H1 (cell line): ENCODE measurements at regions not wholly inside any gene's neighbourhood (a gene's known extent, or its start where the extent isn't known, plus 50 kb on each side); places are given as distances from the start of the nearest gene placed in this dataset.

Experiments used
- BACH1 ChIP-seq: IDR thresholded peaks from 2 replicates; pipeline ENCODE4 v1.6.1; 2012; ENCODE audit warnings: low read length, improper control_type of control experiment
- CREB1 ChIP-seq: IDR thresholded peaks from 2 replicates; pipeline ENCODE4 v1.6.1; 2012; ENCODE audit warnings: inconsistent platforms
- EP300 ChIP-seq, 2 experiments: IDR thresholded peaks; 1 replicate in 1 of 2; 2 replicates in 1 of 2; pipeline ENCODE4 v1.6.1; 2011 to 2012; ENCODE audit warnings: low read depth in 2 of 2, low read length in 2 of 2, mild to moderate bottlenecking in 2 of 2, borderline replicate concordance in 1 of 2, inconsistent platforms in 1 of 2, moderate library complexity in 1 of 2
- EZH2 ChIP-seq: fragments of 200-600 bp; sonication (generic); IDR thresholded peaks from 2 replicates; pipeline ENCODE4 v1.7.1; 2012; ENCODE audit warnings: low read depth, mild to moderate bottlenecking, moderate library complexity, low read length, inconsistent platforms; ENCODE audit not compliant: severe bottlenecking
- POLR2A ChIP-seq, 2 experiments: IDR thresholded peaks; 1 replicate in 1 of 2; 2 replicates in 1 of 2; pipeline ENCODE4 v1.6.1; 2011; ENCODE audit warnings: low read depth in 2 of 2, low read length in 2 of 2, mild to moderate bottlenecking in 2 of 2; ENCODE audit errors: control extremely low read depth in 1 of 2
- POLR2AphosphoS5 ChIP-seq: IDR thresholded peaks from 2 replicates; pipeline ENCODE4 v1.6.1; 2011; ENCODE audit warnings: low read depth, low read length
- SIN3A ChIP-seq, 2 experiments: IDR thresholded peaks in 1 of 2; conservative IDR thresholded peaks in 1 of 2; 2 replicates each; pipeline ENCODE4 v1.6.1; 2011 to 2012; ENCODE audit warnings: low read length in 2 of 2, improper control_type of control experiment in 1 of 2, low read depth in 1 of 2, mild to moderate bottlenecking in 1 of 2
- SUZ12 ChIP-seq: fragments of 200-600 bp; sonication (generic); IDR thresholded peaks from 2 replicates; pipeline ENCODE4 v1.6.1; 2012; ENCODE audit warnings: mild to moderate bottlenecking, inconsistent platforms, low read length, moderate library complexity, mixed read lengths
- TAF1 ChIP-seq: IDR thresholded peaks from 2 replicates; pipeline ENCODE4 v1.6.1; 2011; ENCODE audit warnings: mild to moderate bottlenecking, low read depth, low read length
- TF ChIP-seq, protein P1 (sequence below), 3 experiments: IDR thresholded peaks; 1 replicate in 2 of 3; 2 replicates in 1 of 3; pipeline versions ENCODE4 v1.5.1 to v1.6.1; 2011; ENCODE audit warnings: low read length in 3 of 3, mild to moderate bottlenecking in 3 of 3, inconsistent platforms in 2 of 3, low read depth in 1 of 3, moderate library complexity in 1 of 3; ENCODE audit not compliant: insufficient read depth in 1 of 3; ENCODE audit errors: control extremely low read depth in 1 of 3

DNA sequence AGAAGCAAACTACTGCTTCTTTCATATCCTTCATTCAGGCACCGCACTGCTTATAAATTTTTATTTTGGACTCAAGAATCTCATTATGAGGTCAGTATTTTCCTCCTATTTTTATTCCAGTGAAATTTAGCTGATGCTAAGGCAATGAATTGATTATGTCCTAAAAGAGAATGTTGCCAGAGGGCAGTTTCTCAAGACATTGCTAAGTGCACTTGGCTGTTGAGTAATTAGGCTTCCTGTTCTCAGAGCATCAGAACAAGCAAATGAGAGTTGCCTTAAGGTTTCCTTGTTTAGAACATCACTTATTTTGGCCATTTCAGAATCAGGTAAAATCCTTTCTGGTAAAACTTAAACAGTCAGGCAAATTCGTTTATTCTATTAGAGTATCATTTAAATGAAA is 548.6 kb upstream of the ZEB2 start:
- TF ChIP-seq POLR2A (IDR thresholded peaks at IDR 0.05; ENCODE audit: control extremely low read depth in 1 of 2, low read depth in 2 of 2, low read length in 2 of 2) (no peak), EP300 (IDR thresholded peaks at IDR 0.05; ENCODE audit: borderline replicate concordance in 1 of 2, low read depth in 2 of 2, low read length in 2 of 2) (no peak), BACH1 (no peak), TAF1 (no peak), SUZ12 (no peak), POLR2AphosphoS5 (no peak), CREB1 (no peak), SIN3A (conservative IDR thresholded peaks at IDR 0.05 in 1 of 2, IDR thresholded peaks at IDR 0.05 in 1 of 2; ENCODE audit: low read depth in 1 of 2, low read length in 2 of 2) (no peak), EZH2 (no peak)
- TF ChIP-seq, protein P1, sequence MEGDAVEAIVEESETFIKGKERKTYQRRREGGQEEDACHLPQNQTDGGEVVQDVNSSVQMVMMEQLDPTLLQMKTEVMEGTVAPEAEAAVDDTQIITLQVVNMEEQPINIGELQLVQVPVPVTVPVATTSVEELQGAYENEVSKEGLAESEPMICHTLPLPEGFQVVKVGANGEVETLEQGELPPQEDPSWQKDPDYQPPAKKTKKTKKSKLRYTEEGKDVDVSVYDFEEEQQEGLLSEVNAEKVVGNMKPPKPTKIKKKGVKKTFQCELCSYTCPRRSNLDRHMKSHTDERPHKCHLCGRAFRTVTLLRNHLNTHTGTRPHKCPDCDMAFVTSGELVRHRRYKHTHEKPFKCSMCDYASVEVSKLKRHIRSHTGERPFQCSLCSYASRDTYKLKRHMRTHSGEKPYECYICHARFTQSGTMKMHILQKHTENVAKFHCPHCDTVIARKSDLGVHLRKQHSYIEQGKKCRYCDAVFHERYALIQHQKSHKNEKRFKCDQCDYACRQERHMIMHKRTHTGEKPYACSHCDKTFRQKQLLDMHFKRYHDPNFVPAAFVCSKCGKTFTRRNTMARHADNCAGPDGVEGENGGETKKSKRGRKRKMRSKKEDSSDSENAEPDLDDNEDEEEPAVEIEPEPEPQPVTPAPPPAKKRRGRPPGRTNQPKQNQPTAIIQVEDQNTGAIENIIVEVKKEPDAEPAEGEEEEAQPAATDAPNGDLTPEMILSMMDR (IDR thresholded peaks at IDR 0.05; ENCODE audit: control extremely low read depth in 1 of 3, insufficient read depth in 1 of 3, low read depth in 1 of 3, low read length in 3 of 3): no peak
